B cell (primary cell): ENCODE measurements at regions not wholly inside any gene's neighbourhood (a gene's known extent, or its start where the extent isn't known, plus 50 kb on each side); places are given as distances from the start of the nearest gene placed in this dataset.
"Not testable (repeated sequence)": the region's sequence is repeated elsewhere in the genome, so short reads cannot be mapped to it uniquely, and the experiment has no call there.

Experiments
- ATAC-seq: fragments of 200-7000 bp; cut with Tn5 transposase; one replicate; pipeline ENCODE4 v1.10.0; 2021; ENCODE audit warnings: low read depth, mild to moderate bottlenecking, moderate number of reproducible peaks, moderate library complexity
- CTCF ChIA-PET: fragments of 350-600 bp; sonication (Branson Sonifier 250); formaldehyde crosslinking; loops from one replicate; lab custom pipeline; 2021; ENCODE audit warnings: antibody characterized with exemption, inconsistent platforms; lab: Charles Lee
- POLR2A ChIA-PET: fragments of 350-600 bp; sonication (Branson Sonifier 250); formaldehyde crosslinking; loops from one replicate; lab custom pipeline; 2021; ENCODE audit warnings: antibody characterized with exemption; lab: Charles Lee
- DNase-seq: peaks from one replicate; pipeline ENCODE4 v3.0.0; 2013
- H2AFZ ChIP-seq: 2 replicates; pipeline ENCODE4 v1.6.1; 2012; ENCODE audit warnings: mild to moderate bottlenecking, low read depth, low read length; ENCODE audit not compliant: insufficient read depth, poor library complexity, severe bottlenecking
- H3K27ac ChIP-seq, 2 donors: 1 replicate in 1 of 2; 2 replicates in 1 of 2; pipeline ENCODE4 v1.5.1; 2012 to 2013; ENCODE audit warnings: low read length in 2 of 2, mild to moderate bottlenecking in 2 of 2, moderate library complexity in 1 of 2
- H3K27me3 ChIP-seq, 4 experiments: fragments of 200-600 bp in 1 of 4; sonication (generic) in 1 of 4; replicated peaks in 1 of 4; 1 replicate in 2 of 4; 2 replicates in 2 of 4; pipeline versions ENCODE4 v1.6.1 to v1.7.0; 2013 to 2016; ENCODE audit warnings: low read length in 3 of 4, mild to moderate bottlenecking in 2 of 4, mixed read lengths in 1 of 4, moderate library complexity in 1 of 4; ENCODE audit not compliant: insufficient read depth in 4 of 4, control insufficient read depth in 3 of 4; ENCODE audit errors: control extremely low read depth in 1 of 4
- H3K36me3 ChIP-seq, 2 experiments: replicated peaks in 1 of 2; 1 replicate in 1 of 2; 2 replicates in 1 of 2; pipeline versions ENCODE4 v1.6.1 to v1.7.1; 2013; ENCODE audit warnings: low read length in 1 of 2; ENCODE audit not compliant: insufficient read depth in 2 of 2, control insufficient read depth in 1 of 2; ENCODE audit errors: control extremely low read depth in 1 of 2, extremely low read depth in 1 of 2
- H3K4me1 ChIP-seq, 2 donors: fragments of 200-600 bp in 1 of 2; sonication (generic) in 1 of 2; 1 replicate in 1 of 2; 2 replicates in 1 of 2; pipeline versions ENCODE4 v1.5.1 to v1.6.1; 2013 to 2017; ENCODE audit warnings: low read length in 2 of 2; ENCODE audit not compliant: control insufficient read depth in 2 of 2, insufficient read depth in 2 of 2
- H3K4me2 ChIP-seq: replicated peaks from 2 replicates; pipeline ENCODE3; 2012; ENCODE audit warnings: mild to moderate bottlenecking, low read depth, low read length; ENCODE audit not compliant: poor library complexity, severe bottlenecking
- H3K4me3 ChIP-seq, 5 experiments: fragments of 200-600 bp in 1 of 5; sonication (generic) in 1 of 5; 1 replicate in 3 of 5; 2 replicates in 2 of 5; pipeline versions ENCODE4 v1.5.1 to v1.7.0; 2011 to 2016; ENCODE audit warnings: low read length in 4 of 5, mild to moderate bottlenecking in 4 of 5, low read depth in 2 of 5, control low read depth in 1 of 5, moderate library complexity in 1 of 5; ENCODE audit not compliant: insufficient read depth in 1 of 5; ENCODE audit errors: control extremely low read depth in 1 of 5, extremely low read depth in 1 of 5
- H3K79me2 ChIP-seq: fragments of 200-600 bp; sonication (generic); one replicate; pipeline ENCODE4 v1.6.0; 2016; ENCODE audit warnings: low read length; ENCODE audit not compliant: control insufficient read depth, insufficient read depth
- H3K9ac ChIP-seq: fragments of 200-600 bp; sonication (generic); 2 replicates; pipeline ENCODE4 v1.6.1; 2017; ENCODE audit warnings: mild to moderate bottlenecking, low read length, moderate library complexity
- H3K9me3 ChIP-seq, 3 donors: one replicate each; pipeline versions ENCODE4 v1.6.1 to v1.7.1; 2013; ENCODE audit warnings: low read length in 2 of 3; ENCODE audit not compliant: control insufficient read depth in 2 of 3, insufficient read depth in 1 of 3; ENCODE audit errors: control extremely low read depth in 1 of 3
- H4K20me1 ChIP-seq: 2 replicates; pipeline ENCODE4 v1.6.0; 2012; ENCODE audit warnings: mild to moderate bottlenecking, low read length; ENCODE audit not compliant: insufficient read depth, control insufficient read depth, poor library complexity, severe bottlenecking
- H3K27ac Mint-ChIP-seq: one replicate; pipeline ENCODE4 v1.8.0; 2021; ENCODE audit warnings: mixed read lengths
- H3K27me3 Mint-ChIP-seq: one replicate; pipeline ENCODE4 v1.8.0; 2021; ENCODE audit warnings: mixed read lengths
- H3K4me1 Mint-ChIP-seq: one replicate; pipeline ENCODE4 v1.8.0; 2021; ENCODE audit warnings: mixed read lengths
- H3K4me3 Mint-ChIP-seq: one replicate; pipeline ENCODE4 v1.8.0; 2021; ENCODE audit warnings: mixed read lengths
- H3K9me3 Mint-ChIP-seq: one replicate; pipeline ENCODE4 v1.8.0; 2022; ENCODE audit warnings: mixed read lengths; ENCODE audit not compliant: insufficient read depth
- CTCF ChIP-seq: fragments of 200-600 bp; IDR thresholded peaks from one replicate; pipeline ENCODE4 v1.8.0; 2022; ENCODE audit warnings: antibody characterized with exemption, mild to moderate bottlenecking
- EZH2 ChIP-seq: IDR thresholded peaks from 2 replicates; pipeline ENCODE4 v1.6.1; 2012; ENCODE audit warnings: borderline replicate concordance, low read depth, mild to moderate bottlenecking, moderate library complexity, low read length; ENCODE audit not compliant: insufficient read depth, poor library complexity, severe bottlenecking
- WGBS: methylation state at CpG from one replicate; pipeline ENCODE4 v1.1.5; 2013; ENCODE audit warnings: missing lambda C conversion rate; ENCODE audit not compliant: insufficient coverage; 5-methylcytosine and 5-hydroxymethylcytosine counted together
- intact Hi-C: fragments of 100-400 bp; cut with micrococcal nuclease; formaldehyde crosslinking; loops from one replicate; pipeline ENCODE4 v1.10.0; 2022

DNA sequence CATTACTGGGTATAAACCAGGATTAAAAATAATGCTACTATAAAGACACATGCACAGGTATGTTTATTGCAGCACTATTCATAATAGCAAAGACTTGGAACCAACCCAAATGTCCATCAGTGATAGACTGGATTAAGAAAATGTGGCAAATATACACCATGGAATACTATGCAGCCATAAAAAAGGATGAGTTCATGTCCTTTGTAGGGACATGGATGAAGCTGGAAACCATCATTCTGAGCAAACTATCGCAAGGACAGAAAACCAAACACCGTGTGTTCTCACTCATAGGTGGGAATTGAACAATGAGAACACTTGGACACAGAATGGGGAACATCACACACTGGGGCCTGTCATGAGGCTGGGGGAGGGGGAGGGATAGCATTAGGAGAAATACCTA is 233.4 kb upstream of the PRSS16 start:
- no CpG with 5 or more reads among the region's 2 CpGs for WGBS
- H3K4me1 ChIP-seq, CTCF ChIA-PET, H3K36me3 ChIP-seq, H3K4me2 ChIP-seq, H3K4me3 Mint-ChIP-seq, H3K27ac Mint-ChIP-seq, ATAC-seq, H3K27me3 ChIP-seq, intact Hi-C loops, H3K79me2 ChIP-seq, H4K20me1 ChIP-seq, DNase-seq, H2AFZ ChIP-seq, H3K9ac ChIP-seq, H3K4me1 Mint-ChIP-seq, H3K4me3 ChIP-seq, H3K9me3 ChIP-seq, POLR2A ChIA-PET, H3K27ac ChIP-seq: not testable (repeated sequence)
- Mint-ChIP-seq H3K27me3 (peaks cover 17% of the 10 kb centered on the region), H3K9me3 (peaks cover 13% of the 10 kb centered on the region)

DNA sequence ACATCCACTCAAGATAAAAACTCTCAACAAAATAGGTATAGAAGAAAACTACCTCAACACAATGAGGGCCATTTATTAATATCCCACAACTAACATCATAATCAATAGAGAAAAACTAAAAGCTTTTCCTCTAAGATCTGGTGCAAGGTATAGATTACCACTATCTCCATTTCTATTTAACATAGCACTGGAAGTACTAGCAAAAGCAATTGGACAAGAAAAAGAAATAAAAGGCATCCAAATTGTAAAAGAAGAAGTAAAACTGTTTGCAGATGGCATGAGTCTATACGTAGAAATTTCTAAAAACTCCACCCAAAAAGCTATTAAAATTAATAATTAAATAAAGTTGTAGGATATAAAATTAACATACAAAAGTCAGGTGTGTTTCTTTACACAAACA is 230.8 kb upstream of the PRSS16 start:
- H3K4me1 Mint-ChIP-seq = peaks cover 8% of the 10 kb centered on the region
- Histone ChIP-seq H3K27me3 (peaks cover 0 to 19% (median 5%) of the 10 kb centered on the region in 4 experiments), H4K20me1 (no peaks in the 10 kb centered on the region), H2AFZ (no peak overlapping the region), H3K4me3 (no peak overlapping the region), H3K9me3 (peaks cover 7 to 10% (median 9%) of the 10 kb centered on the region in 3 donors), H3K9ac (no peak overlapping the region), H3K79me2 (no peaks in the 10 kb centered on the region), H3K36me3 (no peaks in the 10 kb centered on the region), H3K4me2 (no peak overlapping the region), H3K4me1 (peaks cover 12 to 13% of the 10 kb centered on the region in 2 donors), H3K27ac (no peak overlapping the region)
- peaks cover 11% of the 10 kb centered on the region for H3K9me3 Mint-ChIP-seq
- ChIA-PET CTCF (no interaction called here), POLR2A (no interaction called here)
- no CpG with 5 or more reads among the region's 1 CpG for WGBS
- intact Hi-C loops = no loop called here
- ATAC-seq = no peak
- no peak overlapping the region for H3K4me3 Mint-ChIP-seq
- H3K27me3 Mint-ChIP-seq = peaks cover 8% of the 10 kb centered on the region
- H3K27ac Mint-ChIP-seq = no peak overlapping the region
- TF ChIP-seq EZH2 (no peak), CTCF (no peak)
- no peak for DNase-seq

DNA sequence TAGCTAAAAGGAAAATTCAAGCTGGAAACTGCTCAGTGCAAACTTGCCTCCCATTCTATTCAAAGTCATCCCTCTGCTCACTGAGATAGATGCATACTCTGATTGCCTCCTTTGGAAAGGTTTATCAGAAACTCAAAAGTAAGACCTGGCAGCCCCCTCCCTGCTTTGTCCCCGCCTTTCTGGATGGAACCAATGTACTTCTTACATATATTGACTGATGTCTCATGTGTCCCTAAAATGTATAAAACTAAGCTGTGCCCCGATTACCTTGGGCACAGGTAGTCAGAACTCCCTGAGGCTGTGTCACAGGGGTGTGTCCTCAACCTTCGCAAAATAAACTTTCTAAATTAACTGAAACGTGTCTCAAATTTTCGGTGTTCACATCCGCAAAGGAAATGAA is 229.1 kb upstream of the PRSS16 start:
- ATAC-seq, H3K4me3 ChIP-seq, POLR2A ChIA-PET, H3K9ac ChIP-seq, H3K36me3 ChIP-seq, H4K20me1 ChIP-seq, DNase-seq, H3K4me3 Mint-ChIP-seq, CTCF ChIA-PET, H3K79me2 ChIP-seq, intact Hi-C loops, H3K9me3 ChIP-seq, H3K4me2 ChIP-seq, H3K27ac Mint-ChIP-seq, H2AFZ ChIP-seq, H3K4me1 Mint-ChIP-seq, H3K27ac ChIP-seq: not testable (repeated sequence)
- 93% methylated on average over 3 of the region's 6 CpGs for WGBS
- H3K9me3 Mint-ChIP-seq = peaks cover 11% of the 10 kb centered on the region
- Histone ChIP-seq H3K4me1 (peaks cover 12 to 13% of the 10 kb centered on the region in 2 donors), H3K27me3 (peaks cover 0 to 19% (median 7%) of the 10 kb centered on the region in 4 experiments)
- H3K27me3 Mint-ChIP-seq = peaks cover 18% of the 10 kb centered on the region
